GM12892 (cell line): ENCODE measurements at regions not wholly inside any gene's neighbourhood (a gene's known extent, or its start where the extent isn't known, plus 50 kb on each side); places are given as distances from the start of the nearest gene placed in this dataset.

Experiments used
- POLR2A ChIP-seq: IDR thresholded peaks from 2 replicates; pipeline ENCODE4 v1.6.1; 2011; ENCODE audit warnings: low read depth, low read length, control low read depth
- POLR2AphosphoS5 ChIP-seq: IDR thresholded peaks from 2 replicates; pipeline ENCODE4 v1.6.1; 2011; ENCODE audit warnings: low read depth, low read length, control low read depth

DNA sequence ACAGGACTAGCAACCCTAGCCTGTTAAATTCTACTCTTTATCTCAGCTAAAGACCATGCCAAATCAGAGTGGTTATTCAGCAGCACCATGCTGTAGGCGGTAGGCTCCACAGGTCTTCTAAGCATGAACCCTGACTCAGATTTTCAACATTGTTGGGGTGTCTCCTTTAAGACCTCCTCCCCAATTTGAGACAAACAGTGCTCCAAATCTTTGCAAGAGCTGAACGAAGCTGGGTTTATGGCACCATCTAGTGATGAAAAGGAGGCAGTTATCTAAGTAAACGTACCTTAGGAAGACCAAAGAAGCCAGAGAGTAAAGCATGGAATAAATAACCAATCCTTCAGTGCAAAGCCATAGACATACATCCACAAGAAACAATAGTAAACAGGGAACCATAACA lies 334.5 kb upstream of the SLC7A11 start:
- no peak for TF ChIP-seq POLR2A
- no peak for TF ChIP-seq POLR2AphosphoS5
